ENCODE measurements at regions not wholly inside any gene's neighbourhood (a gene's known extent, or its start where the extent isn't known, plus 50 kb on each side); places are given as distances from the start of the nearest gene placed in this dataset.
"Not testable (repeated sequence)": the region's sequence is repeated elsewhere in the genome, so short reads cannot be mapped to it uniquely, and the experiment has no call there.

- not testable (repeated sequence) for TF ChIP-seq EZH2 (IDR thresholded peaks at IDR 0.05; ENCODE audit: low read length, missing control alignments)
- TF ChIP-seq, protein P1, sequence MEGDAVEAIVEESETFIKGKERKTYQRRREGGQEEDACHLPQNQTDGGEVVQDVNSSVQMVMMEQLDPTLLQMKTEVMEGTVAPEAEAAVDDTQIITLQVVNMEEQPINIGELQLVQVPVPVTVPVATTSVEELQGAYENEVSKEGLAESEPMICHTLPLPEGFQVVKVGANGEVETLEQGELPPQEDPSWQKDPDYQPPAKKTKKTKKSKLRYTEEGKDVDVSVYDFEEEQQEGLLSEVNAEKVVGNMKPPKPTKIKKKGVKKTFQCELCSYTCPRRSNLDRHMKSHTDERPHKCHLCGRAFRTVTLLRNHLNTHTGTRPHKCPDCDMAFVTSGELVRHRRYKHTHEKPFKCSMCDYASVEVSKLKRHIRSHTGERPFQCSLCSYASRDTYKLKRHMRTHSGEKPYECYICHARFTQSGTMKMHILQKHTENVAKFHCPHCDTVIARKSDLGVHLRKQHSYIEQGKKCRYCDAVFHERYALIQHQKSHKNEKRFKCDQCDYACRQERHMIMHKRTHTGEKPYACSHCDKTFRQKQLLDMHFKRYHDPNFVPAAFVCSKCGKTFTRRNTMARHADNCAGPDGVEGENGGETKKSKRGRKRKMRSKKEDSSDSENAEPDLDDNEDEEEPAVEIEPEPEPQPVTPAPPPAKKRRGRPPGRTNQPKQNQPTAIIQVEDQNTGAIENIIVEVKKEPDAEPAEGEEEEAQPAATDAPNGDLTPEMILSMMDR (conservative IDR thresholded peaks at IDR 0.05 in 1 of 2, IDR thresholded peaks at IDR 0.05 in 1 of 2; ENCODE audit: low read depth in 1 of 2, low read length in 2 of 2), result not testable (repeated sequence)
Measured at GRCh38 chr14:51598924-51599600, 52.6 kb upstream of the FRMD6 start.

Measured in fibroblast of lung (primary cell).